Stimulated activated CD4-positive, alpha-beta T cell treated with anti-CD3 and anti-CD28 coated beads, Interleukin-2, amount 100 ng/mL, for 24 hours (primary cell): ENCODE measurements at regions not wholly inside any gene's neighbourhood (a gene's known extent, or its start where the extent isn't known, plus 50 kb on each side); places are given as distances from the start of the nearest gene placed in this dataset.
"Not testable (repeated sequence)": the region's sequence is repeated elsewhere in the genome, so short reads cannot be mapped to it uniquely, and the experiment has no call there.

Experiments used
- DNase-seq, 2 donors: peaks; one replicate each; pipeline ENCODE4 v3.0.0-alpha.2; 2020

DNA sequence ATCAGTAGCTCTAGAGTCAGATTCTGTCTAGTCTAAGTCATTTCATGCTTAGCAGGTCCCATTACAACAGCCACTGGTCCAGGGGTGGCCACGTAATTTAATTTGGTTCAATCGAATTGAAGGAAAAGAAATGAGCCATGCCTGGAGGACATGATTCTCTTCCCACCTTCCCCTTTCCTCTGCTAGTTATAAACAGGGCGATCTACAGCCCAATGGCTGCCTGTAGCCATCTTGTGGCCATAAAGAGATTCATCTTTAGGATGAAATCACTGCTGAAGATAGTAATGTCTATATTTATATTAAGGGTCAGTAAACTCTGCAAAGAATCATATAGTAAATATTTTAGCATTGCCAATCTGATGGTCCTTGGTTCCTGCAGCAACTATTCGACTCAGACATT, 107.4 kb downstream of the SPDYE17 start:
- not testable (repeated sequence) for DNase-seq

DNA sequence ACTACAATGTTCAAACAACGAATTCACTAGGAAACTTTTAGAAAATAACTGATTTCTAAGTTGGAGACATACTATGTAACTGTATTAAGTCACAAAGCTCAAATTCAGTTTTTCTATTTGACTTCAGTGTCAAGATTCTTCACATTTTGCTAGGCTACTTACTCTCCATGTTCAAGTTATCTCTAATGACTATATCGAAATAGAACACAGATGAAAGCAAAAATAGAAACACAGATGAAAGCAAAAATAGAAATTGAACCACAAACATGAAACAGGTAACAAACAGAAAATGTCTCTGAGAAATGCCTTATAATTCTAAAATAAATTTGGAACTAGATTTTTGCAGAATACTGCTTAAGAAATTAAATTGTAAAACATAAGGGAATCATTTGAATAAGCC, 113.5 kb downstream of the SPDYE17 start:
- not testable (repeated sequence) for DNase-seq

DNA sequence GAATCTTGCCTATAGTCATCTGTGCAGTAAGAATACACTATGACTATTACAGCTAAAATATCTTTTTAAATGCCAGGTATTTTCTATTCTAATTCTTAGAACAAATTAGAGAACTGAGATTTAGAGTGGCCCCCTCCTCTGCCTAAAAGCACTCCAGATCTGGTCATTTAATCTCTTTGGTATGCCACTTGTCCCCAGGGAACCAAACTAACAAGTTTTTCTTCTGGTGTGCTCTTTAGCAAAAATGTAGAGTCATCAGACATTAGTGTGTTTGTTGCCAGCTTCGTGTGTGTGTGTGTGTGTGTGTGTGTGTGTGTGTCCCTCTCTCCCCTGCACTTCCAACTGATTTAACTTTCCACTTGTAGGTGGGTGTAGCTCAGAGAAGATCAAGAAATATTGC, 117.8 kb downstream of the SPDYE17 start:
- DNase-seq = not testable (repeated sequence)

DNA sequence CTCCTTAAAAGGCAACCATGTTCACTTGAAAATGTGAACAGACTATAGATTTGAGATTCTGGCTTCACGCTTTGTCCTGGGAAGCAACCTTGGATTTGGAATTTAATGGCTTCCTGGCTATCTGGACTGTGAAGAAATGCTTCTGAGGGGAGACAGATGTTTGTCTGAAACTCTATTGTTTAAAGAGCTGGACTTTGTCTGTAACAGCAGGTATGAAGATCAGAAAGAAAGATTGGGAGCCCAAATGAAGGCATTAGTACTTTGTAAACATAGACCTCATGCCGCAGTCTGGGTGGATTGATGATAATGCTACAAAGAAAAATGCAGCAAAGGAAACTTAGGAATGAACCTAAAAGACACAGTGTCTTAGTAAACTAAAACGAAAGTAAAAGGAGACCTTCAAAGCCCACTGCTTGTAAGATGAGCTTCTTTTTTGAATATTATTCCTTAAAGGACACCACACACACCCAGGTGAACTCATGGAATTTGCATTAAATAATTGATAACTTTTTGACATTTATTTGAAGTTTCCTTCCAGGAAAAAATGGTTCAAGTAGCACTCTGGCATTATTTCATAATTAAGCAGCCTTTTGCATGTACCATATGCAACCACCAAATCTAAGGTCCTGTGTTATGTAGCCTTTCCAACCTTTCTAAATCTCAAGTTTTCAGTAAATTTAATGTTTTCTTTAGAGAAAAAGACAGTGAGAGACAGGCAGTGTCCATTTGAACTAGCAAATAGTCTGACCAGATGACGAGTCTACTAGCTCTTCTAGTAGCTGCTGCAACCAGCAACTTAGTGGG, 119.9 kb downstream of the SPDYE17 start:
- not testable (repeated sequence) for DNase-seq

DNA sequence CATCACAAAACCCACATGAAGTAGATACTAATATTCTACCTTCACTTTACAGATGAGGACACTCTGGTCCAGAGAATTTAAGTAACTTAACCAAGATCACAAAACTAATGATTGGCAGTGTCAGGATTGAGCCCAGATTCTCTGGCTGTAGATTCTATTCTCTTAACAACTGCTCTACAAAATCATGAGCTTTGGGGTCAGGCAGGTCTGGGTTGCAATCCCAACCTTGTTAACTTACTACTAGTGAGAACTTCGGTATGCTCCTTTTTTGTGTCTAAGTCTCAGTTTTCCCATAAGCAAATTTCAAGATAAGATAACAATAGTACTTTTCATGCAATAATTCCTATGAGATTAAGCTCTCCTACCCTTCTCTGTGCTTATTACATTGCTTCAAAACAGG, 127.5 kb downstream of the SPDYE17 start:
- not testable (repeated sequence) for DNase-seq

DNA sequence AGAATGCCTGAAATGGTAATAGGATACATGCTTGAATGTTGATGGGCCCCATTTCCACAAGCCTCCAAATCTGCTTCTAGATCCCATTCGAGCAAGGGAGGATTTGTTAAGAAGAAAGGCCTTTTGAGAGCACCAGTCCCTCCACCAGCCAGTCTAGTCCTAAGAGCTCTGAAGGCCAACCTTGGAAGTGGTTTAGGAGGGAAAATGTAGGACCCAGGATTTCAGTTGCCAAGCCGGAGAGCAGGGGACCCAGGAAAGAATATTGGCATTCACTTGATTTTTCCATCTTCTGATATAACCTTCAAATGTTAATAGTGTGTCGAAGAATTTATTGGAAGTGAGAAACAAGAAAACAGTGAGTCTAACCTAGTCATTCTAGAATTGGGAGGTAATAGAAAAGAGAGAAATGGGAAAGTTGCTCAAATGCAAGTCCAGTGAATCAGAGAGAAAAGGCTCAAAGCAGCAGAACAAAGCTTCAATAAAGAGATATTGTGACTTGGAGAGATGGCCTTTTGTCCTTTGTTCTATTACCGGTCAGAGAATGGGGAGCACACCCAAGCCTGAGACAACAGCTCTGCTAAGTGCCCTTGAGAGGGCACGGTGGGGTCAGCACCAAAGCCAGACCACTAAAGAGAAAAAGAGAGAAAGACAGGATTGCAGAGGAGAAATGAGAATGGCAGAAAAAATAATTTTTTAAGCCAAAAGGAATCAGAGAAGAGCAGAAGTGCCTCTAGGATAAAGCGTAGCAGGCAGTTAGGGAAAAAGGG, 130.0 kb downstream of the SPDYE17 start:
- DNase-seq = not testable (repeated sequence)

DNA sequence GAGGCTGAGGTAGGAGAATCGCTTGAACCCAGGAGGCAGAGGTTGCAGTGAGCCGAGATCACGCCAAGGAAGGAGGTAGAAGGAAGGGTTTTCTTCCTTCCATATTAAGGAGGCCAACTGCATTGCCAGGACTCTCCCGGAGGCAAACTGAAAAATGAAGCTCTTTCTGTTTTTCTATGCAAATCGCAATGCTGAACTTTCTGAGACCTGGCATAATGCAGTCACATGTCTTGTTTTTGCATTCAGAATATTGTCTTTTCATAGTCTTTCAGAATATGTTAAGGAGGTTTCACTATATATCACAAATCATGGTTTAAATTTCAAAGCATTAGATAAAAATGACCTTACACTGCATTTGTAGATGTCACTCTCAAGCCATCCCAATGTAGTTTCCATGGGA, 133.4 kb downstream of the SPDYE17 start:
- not testable (repeated sequence) for DNase-seq

DNA sequence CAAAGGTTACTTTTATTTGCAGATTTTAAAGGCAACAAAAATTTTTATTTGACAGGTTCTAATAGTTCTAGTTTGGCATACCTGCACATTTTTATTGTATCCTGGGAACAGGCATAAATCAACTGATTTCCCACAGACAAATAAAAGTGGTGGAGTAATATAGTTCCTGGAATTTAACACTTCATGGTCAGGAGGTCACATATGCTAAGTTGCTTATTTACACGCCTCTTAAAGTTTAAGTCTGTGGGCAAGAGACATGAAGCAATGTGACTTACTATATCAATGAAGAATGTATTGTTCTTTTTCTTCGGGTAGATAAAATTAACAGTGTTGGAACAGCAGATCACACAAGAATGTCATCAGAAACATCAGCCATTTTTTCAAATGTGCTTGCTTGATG, 135.2 kb downstream of the SPDYE17 start:
- not testable (repeated sequence) for DNase-seq

DNA sequence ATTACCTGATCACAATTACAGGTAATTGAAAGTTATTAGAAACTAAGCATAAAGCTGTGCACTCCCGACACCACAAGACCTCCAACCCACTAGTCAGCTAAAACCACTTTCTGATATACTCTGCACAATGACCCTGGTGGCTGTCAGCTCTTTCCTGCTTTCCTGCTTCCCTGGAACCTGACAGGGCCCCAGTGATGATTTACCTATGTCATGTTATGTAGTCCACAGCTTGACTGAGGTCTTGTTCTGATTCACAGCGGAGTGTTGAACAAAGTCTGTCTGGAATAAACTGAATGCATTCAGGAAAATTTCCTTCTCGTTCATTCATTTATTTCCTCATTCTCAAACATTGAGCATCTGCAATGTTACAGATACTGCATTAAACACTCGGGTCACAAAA, 136.5 kb downstream of the SPDYE17 start:
- DNase-seq = not testable (repeated sequence)

DNA sequence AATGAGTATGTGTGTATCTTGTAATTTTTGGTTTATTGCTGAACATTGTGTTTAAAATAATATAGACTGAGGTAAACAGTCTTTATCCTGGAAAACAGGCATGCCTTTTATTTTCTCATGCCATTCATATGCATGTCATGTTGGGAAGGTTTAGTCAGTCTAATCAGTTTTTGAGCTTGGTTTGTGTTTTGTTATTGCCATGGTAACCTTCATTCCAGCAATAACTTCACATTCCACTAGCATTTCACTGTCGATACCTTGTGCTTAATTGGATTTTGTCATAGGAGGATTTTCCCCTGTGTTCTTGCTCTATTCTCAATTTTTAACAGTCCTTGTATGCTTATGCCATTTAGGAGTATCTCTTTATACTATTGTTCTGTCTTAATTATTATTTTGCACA, 140.4 kb downstream of the SPDYE17 start:
- DNase-seq = not testable (repeated sequence)

DNA sequence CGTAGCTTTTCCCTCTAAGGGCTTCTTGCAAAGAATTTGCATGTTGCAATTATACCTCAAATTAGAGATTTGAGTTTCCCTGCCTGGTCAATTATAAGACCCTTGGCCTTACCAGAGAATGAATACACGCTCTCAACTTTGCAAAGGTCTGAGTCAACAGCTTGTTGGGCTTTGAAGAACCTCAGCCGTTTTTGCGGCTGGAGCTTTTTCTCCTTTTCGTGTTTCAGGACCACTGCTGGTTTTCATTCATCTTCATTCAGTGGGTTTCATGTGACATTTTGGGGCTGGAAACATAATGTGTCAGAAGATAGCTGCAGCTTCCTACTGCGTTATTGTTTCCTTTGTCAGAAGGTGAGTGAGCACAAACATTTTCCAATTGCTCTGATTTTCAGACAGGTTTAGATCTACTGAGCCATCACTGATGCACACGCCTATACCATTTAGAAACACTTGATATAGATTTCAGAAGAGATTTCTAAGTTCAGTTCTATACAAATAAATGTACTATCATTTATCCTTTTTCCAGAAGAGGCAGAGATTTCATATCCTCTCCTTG, 152.3 kb downstream of the SPDYE17 start:
- DNase-seq = not testable (repeated sequence)

DNA sequence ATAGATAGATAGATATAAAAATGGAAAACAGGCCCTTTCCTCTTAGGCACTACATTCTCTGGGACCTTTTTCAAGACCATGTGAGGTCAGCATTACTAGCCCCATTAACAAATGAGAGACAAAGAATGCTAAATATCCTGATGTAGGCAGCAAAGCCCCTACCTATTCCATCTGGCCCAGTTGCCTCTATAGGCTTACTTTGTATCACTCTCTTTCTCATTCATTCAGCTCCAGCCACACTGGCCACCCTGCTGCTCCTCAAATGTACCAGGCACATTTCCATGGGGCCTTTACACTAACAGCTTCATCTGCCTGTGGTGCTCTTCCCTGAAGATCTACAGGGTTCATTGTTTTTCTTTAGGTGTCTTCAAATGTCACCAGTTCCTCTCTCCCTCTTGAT, 156.4 kb downstream of the SPDYE17 start:
- not testable (repeated sequence) for DNase-seq

DNA sequence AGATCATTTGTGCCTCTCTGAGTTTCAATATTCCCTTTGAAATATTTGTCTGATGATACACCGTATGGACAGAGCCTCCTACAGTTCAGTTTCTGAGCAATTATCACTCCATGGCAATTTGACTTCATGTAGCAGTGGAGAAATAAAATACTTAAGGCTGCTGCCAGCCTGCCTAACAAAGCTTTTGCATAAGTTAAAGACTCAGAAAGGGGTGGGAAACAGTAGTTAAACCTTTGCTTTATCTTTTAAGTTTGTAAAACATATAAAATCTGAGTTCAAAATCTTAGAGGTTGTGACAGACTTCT, 161.7 kb downstream of the SPDYE17 start:
- not testable (repeated sequence) for DNase-seq

DNA sequence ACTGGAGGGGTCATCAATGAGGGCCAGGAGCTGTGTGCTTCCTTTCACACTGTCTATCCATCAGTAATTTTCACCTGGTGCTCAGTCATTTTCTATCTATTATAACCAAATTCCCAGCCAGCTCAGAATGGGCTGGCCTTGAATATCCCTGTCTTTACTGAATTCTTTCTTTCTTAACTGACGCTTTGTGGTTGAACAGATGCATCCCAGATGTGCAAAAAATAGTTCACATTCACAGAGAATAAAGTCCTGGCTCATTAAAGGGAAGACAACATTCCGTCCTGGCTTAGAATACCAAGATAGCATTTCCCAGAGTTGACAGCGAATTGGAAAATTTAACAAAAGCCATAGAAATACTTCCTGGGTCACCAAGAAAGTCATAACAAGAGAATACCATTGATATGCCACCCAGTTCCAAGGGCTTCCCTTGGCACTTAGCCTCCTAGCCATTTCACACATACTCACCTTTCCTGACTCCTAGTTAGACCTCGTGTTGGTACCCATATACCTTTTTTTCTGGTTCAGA, 164.7 kb downstream of the SPDYE17 start:
- DNase-seq = not testable (repeated sequence)

DNA sequence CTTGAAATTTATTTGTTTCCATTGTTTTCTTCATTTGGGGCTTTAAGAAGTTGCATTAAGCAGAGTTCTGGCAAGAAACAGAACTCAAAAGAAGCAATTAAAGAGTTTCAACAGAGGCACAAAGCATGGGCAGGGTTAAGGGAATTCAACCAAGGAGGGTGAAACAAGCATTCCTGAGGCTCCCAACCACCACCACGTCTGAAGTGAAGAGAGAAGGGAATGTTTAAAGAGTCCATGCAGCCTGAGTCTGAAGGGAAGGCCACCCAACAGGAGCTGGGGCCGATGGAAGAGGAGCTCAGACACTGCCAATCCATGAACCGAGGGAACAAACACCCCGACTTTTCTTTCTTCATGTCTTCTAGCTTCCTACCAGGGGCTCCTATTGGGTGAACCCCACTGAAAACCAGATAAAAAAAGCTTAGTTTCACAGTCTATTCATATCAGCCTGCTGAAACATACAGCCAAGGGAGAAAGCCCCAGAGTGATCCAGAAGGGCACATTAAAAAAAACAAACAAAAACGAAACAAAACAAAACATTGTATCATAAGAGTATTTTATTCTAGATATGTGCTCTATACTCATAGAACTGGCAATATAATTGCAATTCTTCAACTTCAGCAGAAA, 168.9 kb downstream of the SPDYE17 start:
- not testable (repeated sequence) for DNase-seq

DNA sequence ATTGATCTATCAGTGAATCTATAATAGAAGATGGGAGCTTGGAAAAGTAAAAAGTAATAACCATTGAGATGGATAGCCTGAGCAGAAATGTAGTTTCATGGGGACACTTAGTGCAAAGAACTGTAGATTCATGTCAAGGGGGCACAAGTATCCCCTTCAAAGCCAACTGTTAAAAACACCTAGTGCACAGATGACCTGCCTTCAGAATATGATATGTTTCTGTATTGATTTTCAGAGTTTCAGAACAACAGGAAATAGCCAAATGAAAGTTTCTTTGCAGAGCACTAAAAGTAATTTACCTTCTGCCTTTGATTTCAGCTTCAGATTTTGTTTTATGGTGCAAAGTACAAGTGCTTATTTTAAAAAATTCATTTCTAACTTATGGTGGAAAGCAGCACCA, 169.9 kb downstream of the SPDYE17 start:
- DNase-seq = not testable (repeated sequence)

DNA sequence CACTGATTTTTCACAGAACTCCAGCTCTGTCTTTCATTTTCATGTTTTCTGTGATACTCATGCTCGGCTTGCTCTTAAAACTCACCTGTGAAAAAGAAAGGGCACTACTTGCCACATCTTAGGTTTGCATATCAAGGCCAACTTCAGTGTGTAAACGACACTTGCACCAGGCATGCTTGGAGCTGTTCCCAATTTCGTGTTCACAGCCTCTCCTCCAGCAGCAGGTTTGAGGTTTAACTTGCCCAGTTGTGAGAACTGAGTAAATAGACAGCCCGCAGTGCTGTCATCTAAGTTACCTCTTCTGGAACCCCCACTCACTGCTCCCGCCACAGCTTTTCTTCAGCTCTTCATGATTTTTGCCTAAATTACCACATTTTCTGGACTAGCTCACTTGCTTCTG, 172.2 kb downstream of the SPDYE17 start:
- not testable (repeated sequence) for DNase-seq

DNA sequence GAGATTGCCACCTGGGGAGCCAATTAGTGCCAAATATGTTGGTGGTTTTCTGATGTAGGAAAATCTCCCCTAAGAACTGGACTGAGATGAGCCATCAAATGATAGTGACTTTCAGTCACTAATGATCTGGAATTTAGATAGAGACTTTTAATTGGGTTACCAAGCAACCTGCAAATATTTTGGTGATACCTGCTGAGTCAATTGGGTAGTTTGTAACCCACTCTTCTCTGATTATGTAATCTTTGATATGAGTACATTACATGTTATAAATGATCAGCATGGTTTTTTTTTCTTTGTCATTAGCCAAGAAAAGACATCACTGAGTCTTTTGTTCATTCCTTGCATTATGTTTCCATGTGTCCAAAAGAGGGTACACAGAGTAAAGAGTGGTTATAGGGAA, 177.5 kb downstream of the SPDYE17 start:
- DNase-seq = not testable (repeated sequence)

DNA sequence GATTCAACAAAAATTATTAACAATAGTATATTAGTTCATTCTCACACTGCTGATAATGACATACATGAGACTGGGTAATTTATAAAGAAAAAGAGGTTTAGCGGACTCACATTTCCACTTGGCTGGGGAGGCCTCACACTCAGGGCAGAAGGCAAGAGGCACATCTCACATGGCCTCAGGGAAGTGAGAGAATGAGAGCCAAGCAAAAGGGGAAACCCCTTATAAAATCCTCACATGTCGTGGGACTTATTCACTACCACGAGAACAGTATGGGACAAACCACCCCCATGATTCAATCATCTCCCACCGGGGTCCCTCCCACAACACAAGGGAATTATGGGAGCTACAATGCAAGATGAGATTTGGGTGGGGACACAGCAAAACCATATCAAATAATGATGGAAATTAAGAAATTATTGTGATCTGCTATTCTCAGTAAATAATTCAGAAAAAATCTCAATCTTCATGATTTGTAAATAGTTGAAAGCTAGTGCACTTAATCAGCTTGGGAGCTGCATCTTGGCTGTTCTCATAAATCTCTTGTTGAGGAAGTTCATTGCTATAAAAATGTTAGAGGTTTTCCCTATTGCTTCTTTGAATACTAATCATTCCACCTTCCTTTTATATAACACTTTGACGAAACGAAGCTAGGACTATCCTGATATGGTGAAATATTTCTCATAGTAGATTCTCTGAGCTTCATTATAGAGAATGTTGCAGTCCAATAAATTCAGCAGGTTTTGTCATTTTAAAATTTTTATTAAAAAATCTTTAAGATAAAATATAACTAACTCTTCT, 179.2 kb downstream of the SPDYE17 start:
- not testable (repeated sequence) for DNase-seq

DNA sequence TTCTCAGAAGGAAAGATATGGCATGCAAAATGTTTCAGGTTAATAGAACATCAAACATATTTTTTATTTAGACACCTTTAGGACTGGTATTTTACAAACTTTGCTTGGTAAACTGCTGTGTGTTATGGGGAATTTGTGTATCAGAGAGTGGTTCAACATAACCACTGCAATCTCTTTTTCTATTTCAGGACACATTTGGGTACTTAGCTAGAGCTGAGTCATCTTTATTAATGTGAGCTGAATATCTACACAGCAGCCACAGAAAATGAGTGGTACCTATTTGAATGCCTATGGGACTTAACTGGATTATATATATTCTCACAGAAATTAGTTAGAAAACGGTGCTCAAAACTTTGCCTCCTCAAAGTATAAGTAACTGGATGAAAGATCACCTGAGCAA, 179.8 kb downstream of the SPDYE17 start:
- not testable (repeated sequence) for DNase-seq

DNA sequence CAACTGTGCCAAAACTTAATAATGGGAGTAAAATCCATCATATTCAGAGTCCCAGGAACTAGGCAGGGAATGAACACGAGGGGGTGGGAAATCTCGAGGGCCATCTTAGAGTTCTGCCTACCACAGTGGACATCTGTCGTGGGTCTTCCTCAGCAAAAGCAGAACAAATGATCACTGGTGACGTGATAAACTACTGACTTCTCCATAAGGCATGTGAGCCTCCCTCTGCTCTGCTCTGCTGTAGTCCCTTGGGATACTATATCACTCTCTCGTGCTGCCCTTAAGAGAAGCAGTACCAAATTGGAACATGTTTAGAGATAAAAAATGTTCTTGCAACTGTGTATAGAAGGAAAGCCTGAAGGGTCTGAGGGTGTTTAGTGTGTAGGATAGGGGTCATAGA, 180.5 kb downstream of the SPDYE17 start:
- not testable (repeated sequence) for DNase-seq

DNA sequence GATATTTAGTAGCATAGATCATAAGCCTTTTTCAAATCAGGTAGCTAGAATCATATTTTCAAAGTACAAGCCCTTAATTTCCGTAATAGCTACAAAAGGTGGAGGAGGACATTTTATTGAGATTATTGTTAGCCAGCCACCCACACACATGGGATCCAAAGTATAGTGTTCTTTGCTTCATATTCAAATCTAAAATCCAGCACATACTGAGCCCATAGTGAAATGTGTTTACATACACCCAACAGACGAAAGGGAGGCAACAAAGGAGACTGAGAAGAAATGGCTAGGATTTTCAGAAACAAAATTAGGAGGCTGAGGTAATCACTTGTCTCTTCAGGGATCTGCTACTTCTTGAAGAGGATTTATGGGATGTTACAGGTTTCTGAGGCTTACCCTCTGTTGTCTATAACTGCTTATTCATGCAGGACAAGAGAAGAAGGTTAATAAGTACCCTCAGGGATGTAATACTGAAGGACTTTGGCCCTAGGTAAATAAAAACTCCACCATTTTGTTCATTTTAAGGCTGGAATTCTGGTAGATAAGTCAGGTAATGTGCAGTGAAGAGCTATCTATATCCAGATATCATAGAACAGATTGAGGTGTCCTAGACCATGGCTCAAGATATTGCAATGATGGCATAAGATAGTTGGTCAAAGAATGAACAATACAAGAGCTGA, 182.1 kb downstream of the SPDYE17 start:
- DNase-seq = not testable (repeated sequence)
